GM23338 (cell line): ENCODE measurements at regions not wholly inside any gene's neighbourhood (a gene's known extent, or its start where the extent isn't known, plus 50 kb on each side); places are given as distances from the start of the nearest gene placed in this dataset.

Experiments used
- ATAC-seq: fragments of 200-7000 bp; cut with Tn5 transposase; 3 replicates; pipeline ENCODE4 v1.9.1; 2020
- DNase-seq: peaks from one replicate; pipeline ENCODE4 v3.0.0-alpha.2; 2015; ENCODE audit warnings: low spot score
- H2AFZ ChIP-seq: fragments of 200-600 bp; sonication (generic); 2 replicates; pipeline ENCODE4 v1.8.0; 2016; ENCODE audit warnings: antibody characterized with exemption, mild to moderate bottlenecking, moderate library complexity
- H3F3A ChIP-seq: fragments of 200-600 bp; sonication (generic); replicated peaks from 2 replicates; pipeline ENCODE4 v1.8.0; 2017; ENCODE audit warnings: antibody characterized with exemption, mixed run types, low read depth
- H3K27ac ChIP-seq: fragments of 200-600 bp; sonication (generic); 2 replicates; pipeline ENCODE4 v1.6.1; 2016; ENCODE audit warnings: low read depth
- H3K27me3 ChIP-seq: fragments of 200-600 bp; sonication (generic); 2 replicates; pipeline ENCODE4 v1.8.0; 2016; ENCODE audit warnings: mild to moderate bottlenecking, mixed run types, moderate library complexity; ENCODE audit not compliant: insufficient read depth
- H3K36me3 ChIP-seq: fragments of 200-600 bp; sonication (generic); 2 replicates; pipeline ENCODE4 v1.8.0; 2016; ENCODE audit warnings: mild to moderate bottlenecking; ENCODE audit not compliant: insufficient read depth
- H3K4me1 ChIP-seq: fragments of 200-600 bp; sonication (generic); 2 replicates; pipeline ENCODE4 v1.8.0; 2016; ENCODE audit warnings: mild to moderate bottlenecking, moderate library complexity; ENCODE audit not compliant: insufficient read depth
- H3K4me2 ChIP-seq: fragments of 200-600 bp; sonication (generic); 2 replicates; pipeline ENCODE4 v1.7.1; 2017; ENCODE audit warnings: mixed run types
- H3K4me3 ChIP-seq: fragments of 200-600 bp; sonication (generic); 2 replicates; pipeline ENCODE4 v1.6.1; 2016; ENCODE audit warnings: mixed run types
- H3K79me2 ChIP-seq: fragments of 200-600 bp; sonication (generic); replicated peaks from 2 replicates; pipeline ENCODE4 v1.8.0; 2017; ENCODE audit warnings: mild to moderate bottlenecking; ENCODE audit not compliant: insufficient read depth
- H3K9me2 ChIP-seq: fragments of 200-600 bp; sonication (generic); 2 replicates; pipeline ENCODE4 v1.8.0; 2017; ENCODE audit not compliant: insufficient read depth
- H4K20me1 ChIP-seq: fragments of 200-600 bp; sonication (generic); replicated peaks from 2 replicates; pipeline ENCODE4 v1.8.0; 2017; ENCODE audit warnings: mild to moderate bottlenecking; ENCODE audit not compliant: insufficient read depth
- H3K27ac Mint-ChIP-seq: 2 replicates; pipeline ENCODE4 v1.8.0; 2020; ENCODE audit warnings: inconsistent platforms, mild to moderate bottlenecking, moderate library complexity, mixed read lengths
- H3K27me3 Mint-ChIP-seq: 3 replicates; pipeline ENCODE4 v1.8.0; 2022; ENCODE audit warnings: low read depth, mild to moderate bottlenecking, moderate library complexity, mixed read lengths, inconsistent platforms; ENCODE audit not compliant: insufficient read depth, poor library complexity
- H3K36me3 Mint-ChIP-seq: 3 replicates; pipeline ENCODE4 v1.8.0; 2021; ENCODE audit warnings: low read depth, mild to moderate bottlenecking, inconsistent platforms, moderate library complexity, mixed read lengths
- H3K4me1 Mint-ChIP-seq: 3 replicates; pipeline ENCODE4 v1.8.0; 2020; ENCODE audit warnings: mild to moderate bottlenecking, inconsistent platforms, mixed read lengths
- H3K4me3 Mint-ChIP-seq: 3 replicates; pipeline ENCODE4 v1.8.0; 2021; ENCODE audit warnings: moderate library complexity, mild to moderate bottlenecking, inconsistent platforms, mixed read lengths
- H3K9me3 Mint-ChIP-seq: 3 replicates; pipeline ENCODE4 v1.8.0; 2020; ENCODE audit warnings: moderate library complexity, mild to moderate bottlenecking, inconsistent platforms, mixed read lengths
- CREB1 ChIP-seq: fragments of 250-450 bp; sonication (Bioruptor Pico); IDR thresholded peaks from 2 replicates; pipeline ENCODE4 v1.5.0; 2020; ENCODE audit warnings: low read depth, mild to moderate bottlenecking, moderate library complexity
- ETS1 ChIP-seq: IDR thresholded peaks from 2 replicates; pipeline ENCODE4 v1.6.1; 2016; ENCODE audit warnings: antibody characterized with exemption
- EZH2 ChIP-seq: fragments of 200-600 bp; sonication (generic); IDR thresholded peaks from one replicate; pipeline ENCODE4 v1.8.0; 2017; ENCODE audit warnings: antibody characterized with exemption, mild to moderate bottlenecking, low read depth; ENCODE audit not compliant: unreplicated experiment
- EZH2phosphoT487 ChIP-seq: fragments of 200-600 bp; sonication (generic); IDR thresholded peaks from one replicate; pipeline ENCODE4 v1.8.1; 2018; ENCODE audit warnings: antibody characterized with exemption; ENCODE audit not compliant: unreplicated experiment
- JUNB ChIP-seq: IDR thresholded peaks from one replicate; pipeline ENCODE4 v1.6.1; 2016; ENCODE audit warnings: antibody characterized with exemption; ENCODE audit not compliant: unreplicated experiment
- NANOG ChIP-seq: IDR thresholded peaks from 2 replicates; pipeline ENCODE4 v1.6.1; 2016; ENCODE audit warnings: antibody characterized with exemption, borderline replicate concordance
- POLR2AphosphoS5 ChIP-seq: IDR thresholded peaks from 2 replicates; pipeline ENCODE4 v1.6.1; 2016; ENCODE audit warnings: antibody characterized with exemption, low read depth
- REST ChIP-seq: IDR thresholded peaks from one replicate; pipeline ENCODE4 v1.6.1; 2018; ENCODE audit warnings: antibody characterized with exemption; ENCODE audit not compliant: unreplicated experiment
- STAT1 ChIP-seq: IDR thresholded peaks from one replicate; pipeline ENCODE4 v1.6.1; 2016; ENCODE audit warnings: antibody characterized with exemption; ENCODE audit not compliant: unreplicated experiment
- ZNF114 ChIP-seq: fragments of 250-450 bp; sonication (Bioruptor Pico); IDR thresholded peaks from 2 replicates; pipeline ENCODE4 v1.5.0; 2020; ENCODE audit warnings: mild to moderate bottlenecking, moderate library complexity
- ZNF331 ChIP-seq: fragments of 250-450 bp; sonication (Bioruptor Pico); IDR thresholded peaks from 2 replicates; pipeline ENCODE4 v1.5.0; 2020; ENCODE audit warnings: low read depth, mild to moderate bottlenecking, moderate library complexity
- TF ChIP-seq, protein P1 (sequence below), 2 experiments: fragments of 200-600 bp in 1 of 2; sonication (generic) in 1 of 2; conservative IDR thresholded peaks; 2 replicates each; pipeline versions ENCODE4 v1.5.1 to v1.6.1; 2016 to 2017; ENCODE audit warnings: antibody characterized with exemption in 2 of 2, low read depth in 2 of 2, mild to moderate bottlenecking in 2 of 2, moderate library complexity in 1 of 2

DNA sequence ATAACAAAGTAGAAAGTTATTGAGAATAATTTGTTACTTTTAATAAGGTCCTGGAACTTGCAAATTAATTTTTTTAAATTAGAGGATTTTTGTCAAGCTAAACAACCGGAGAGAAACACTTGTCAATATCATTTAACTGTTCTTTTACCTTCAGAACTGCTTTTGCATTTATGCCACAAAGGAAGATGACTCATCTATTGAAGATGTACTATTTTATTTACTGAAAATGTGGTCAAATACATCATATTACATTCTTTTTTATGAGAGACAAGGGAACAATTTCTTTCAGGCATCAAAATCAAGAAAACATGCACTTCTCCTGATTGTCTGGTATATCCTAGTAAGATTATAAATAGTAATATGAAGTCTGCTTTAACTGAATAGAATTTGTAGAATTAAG, 558.2 kb upstream of the PRMT6 start (continued):
- TF ChIP-seq ETS1 (no peak), ZNF331 (CRISPR knock-in tag) (no peak)

- H4K20me1 ChIP-seq = no peaks in the 10 kb centered on the region
- no peaks in the 10 kb centered on the region; the same call in 1 of the 2 replicates for H3K4me1 ChIP-seq
- no peaks in the 10 kb centered on the region for H3K79me2 ChIP-seq
- no peak overlapping the region for H3K27ac Mint-ChIP-seq
- no peak overlapping the region for H2AFZ ChIP-seq
- no peak overlapping the region for H3K4me3 ChIP-seq
- no peak overlapping the region for H3K4me3 Mint-ChIP-seq
- no peaks in the 10 kb centered on the region for H3K9me3 Mint-ChIP-seq
- H3K4me2 ChIP-seq = no peak overlapping the region
- peaks cover 5% of the 10 kb centered on the region; the same call in 1 of the 2 replicates for H3K9me2 ChIP-seq
- H3K4me1 Mint-ChIP-seq = peaks cover 3% of the 10 kb centered on the region
- no peaks in the 10 kb centered on the region for H3K36me3 ChIP-seq
- H3K36me3 Mint-ChIP-seq = no peaks in the 10 kb centered on the region
- no peak overlapping the region for H3K27ac ChIP-seq
- H3K27me3 ChIP-seq = no peaks in the 10 kb centered on the region
- ATAC-seq (no peak), DNase-seq (no peak)
- H3K27me3 Mint-ChIP-seq = peaks cover 2% of the 10 kb centered on the region
- H3F3A ChIP-seq = no peaks in the 10 kb centered on the region
- TF ChIP-seq JUNB (no peak), EZH2 (no peak), POLR2AphosphoS5 (no peak), ZNF114 (CRISPR knock-in tag) (no peak), CREB1 (CRISPR knock-in tag) (no peak), STAT1 (no peak), EZH2phosphoT487 (no peak), REST (no peak), NANOG (no peak), ZNF331 (CRISPR knock-in tag) (no peak), ETS1 (no peak)
- TF ChIP-seq, protein P1, sequence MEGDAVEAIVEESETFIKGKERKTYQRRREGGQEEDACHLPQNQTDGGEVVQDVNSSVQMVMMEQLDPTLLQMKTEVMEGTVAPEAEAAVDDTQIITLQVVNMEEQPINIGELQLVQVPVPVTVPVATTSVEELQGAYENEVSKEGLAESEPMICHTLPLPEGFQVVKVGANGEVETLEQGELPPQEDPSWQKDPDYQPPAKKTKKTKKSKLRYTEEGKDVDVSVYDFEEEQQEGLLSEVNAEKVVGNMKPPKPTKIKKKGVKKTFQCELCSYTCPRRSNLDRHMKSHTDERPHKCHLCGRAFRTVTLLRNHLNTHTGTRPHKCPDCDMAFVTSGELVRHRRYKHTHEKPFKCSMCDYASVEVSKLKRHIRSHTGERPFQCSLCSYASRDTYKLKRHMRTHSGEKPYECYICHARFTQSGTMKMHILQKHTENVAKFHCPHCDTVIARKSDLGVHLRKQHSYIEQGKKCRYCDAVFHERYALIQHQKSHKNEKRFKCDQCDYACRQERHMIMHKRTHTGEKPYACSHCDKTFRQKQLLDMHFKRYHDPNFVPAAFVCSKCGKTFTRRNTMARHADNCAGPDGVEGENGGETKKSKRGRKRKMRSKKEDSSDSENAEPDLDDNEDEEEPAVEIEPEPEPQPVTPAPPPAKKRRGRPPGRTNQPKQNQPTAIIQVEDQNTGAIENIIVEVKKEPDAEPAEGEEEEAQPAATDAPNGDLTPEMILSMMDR (conservative IDR thresholded peaks at IDR 0.05; ENCODE audit: low read depth in 2 of 2) = no peak
These were observed 553.8 kb upstream of the PRMT6 start for GRCh38 chr1:106502659-106503058.
